ENCODE measurements at regions not wholly inside any gene's neighbourhood (a gene's known extent, or its start where the extent isn't known, plus 50 kb on each side); places are given as distances from the start of the nearest gene placed in this dataset.

DNA sequence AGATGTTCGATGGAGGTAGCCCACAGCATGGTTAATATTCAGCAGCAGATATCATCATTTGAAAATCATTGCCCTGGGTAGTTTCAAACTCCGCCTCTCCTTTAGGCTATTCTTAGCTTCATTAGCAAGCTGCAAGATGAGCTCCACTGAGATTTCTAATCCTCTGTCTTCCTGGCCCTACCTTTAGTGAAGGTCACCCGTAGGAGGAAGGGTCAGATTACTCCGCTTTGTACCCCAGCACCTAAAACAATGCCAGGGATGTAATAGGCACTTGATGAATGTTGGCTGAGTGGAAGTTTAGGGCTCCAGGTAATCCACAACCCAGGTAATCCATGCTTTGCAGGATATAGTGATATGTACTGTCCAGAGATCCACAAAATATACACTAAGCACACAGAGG, 260.1 kb upstream of the MTNR1B start:
- no peak overlapping the region for H3K18ac ChIP-seq (ENCODE audit: extremely low read depth, low read length)
- H2BK20ac ChIP-seq (ENCODE audit: low read length), result no peak overlapping the region
- no peaks in the 10 kb centered on the region for H3K79me1 ChIP-seq (ENCODE audit: low read depth, low read length)
- H4K91ac ChIP-seq (replicated peaks; ENCODE audit: insufficient read length, low read length), result no peak overlapping the region
- H3K23me2 ChIP-seq (ENCODE audit: low read depth, low read length), result peaks cover 10% of the 10 kb centered on the region; the same call in 1 of the 2 replicates
- H2BK12ac ChIP-seq (ENCODE audit: low read depth, low read length), result no peak overlapping the region
- 79% methylated on average over 4 of the region's 4 CpGs; no CpG with 5 or more reads in 1 of the 2 experiments for WGBS, 2 experiments (ENCODE audit: extremely low coverage in 1 of 2, insufficient coverage in 1 of 2, insufficient read length in 1 of 2, insufficient replicate concordance in 2 of 2, low coverage in 1 of 2, low lambda C conversion rate in 2 of 2, missing lambda C conversion rate in 1 of 2)
- ChIA-PET POLR2A (ENCODE audit: partially characterized antibody) (no interaction called here), CTCF (ENCODE audit: partially characterized antibody) (interaction anchor here (0.7 to 1.3 kb wide), 4 partner anchors 11 to 368 kb away, joined by 3 to 4 read pairs (median 4); no protein-coding TSS in a partner anchor)
- peaks cover 4 to 15% (median 6%) of the 10 kb centered on the region in 4 experiments; a peak in 4 of 7 replicates for H3K4me1 ChIP-seq (replicated peaks in 1 of 4; ENCODE audit: control insufficient read depth in 3 of 4, insufficient read depth in 4 of 4, low read length in 3 of 4)
- no peak overlapping the region for H3K14ac ChIP-seq (ENCODE audit: insufficient read length)
- no peak overlapping the region for H2AK5ac ChIP-seq (ENCODE audit: low read depth, low read length)
- no peak overlapping the region for H4K5ac ChIP-seq (ENCODE audit: insufficient read length, low read depth, low read length)
- FAIRE-seq (no peak), DNase-seq (ENCODE audit: low read depth in 1 of 2, low spot score in 2 of 2) (no peak)
- H3K27ac ChIP-seq (ENCODE audit: low read depth, low read length), result no peak overlapping the region
- no peak overlapping the region for H2BK5ac ChIP-seq (ENCODE audit: low read depth, low read length)
- peaks cover 0 to 6% of the 10 kb centered on the region in 2 experiments for H4K20me1 ChIP-seq (replicated peaks in 1 of 2; ENCODE audit: control insufficient read depth in 1 of 2, insufficient read depth in 2 of 2, low read length in 2 of 2)
- H3K23ac ChIP-seq (ENCODE audit: insufficient read length), result no peak overlapping the region
- no peak overlapping the region for H3K4me3 ChIP-seq (ENCODE audit: extremely low read depth in 1 of 4, insufficient read depth in 2 of 4, low read depth in 3 of 4, low read length in 4 of 4)
- no peak overlapping the region for H2BK15ac ChIP-seq (ENCODE audit: low read length)
- H3K27me3 ChIP-seq (replicated peaks in 1 of 4; ENCODE audit: control insufficient read depth in 3 of 4, extremely low read depth in 1 of 4, insufficient read depth in 3 of 4, low read length in 3 of 4), result no peaks in the 10 kb centered on the region
- no peak overlapping the region for H2AFZ ChIP-seq (ENCODE audit: low read length)
- no peak overlapping the region for H3K4me2 ChIP-seq (ENCODE audit: insufficient read depth in 1 of 2, low read depth in 2 of 2, low read length in 2 of 2)
- H3K4ac ChIP-seq (replicated peaks; ENCODE audit: insufficient read length, low read depth, low read length), result no peak overlapping the region
- H3K79me2 ChIP-seq (ENCODE audit: control insufficient read depth in 1 of 2, insufficient read depth in 2 of 2, low read length in 2 of 2), result no peaks in the 10 kb centered on the region
- no peak overlapping the region for H4K8ac ChIP-seq (ENCODE audit: extremely low read depth, insufficient read depth, low read length)
- no peaks in the 10 kb centered on the region for H3K36me3 ChIP-seq (ENCODE audit: control insufficient read depth in 2 of 4, insufficient read depth in 4 of 4, low read length in 3 of 4)
- H3K9me3 ChIP-seq (ENCODE audit: insufficient read depth in 2 of 2, low read depth in 1 of 2, low read length in 1 of 2), result no peaks in the 10 kb centered on the region; a peak in 1 of 4 replicates
- no peak overlapping the region for H3K56ac ChIP-seq (replicated peaks; ENCODE audit: insufficient read length, low read depth, low read length)
- H3K9ac ChIP-seq (replicated peaks in 1 of 4; ENCODE audit: extremely low read depth in 1 of 4, low read depth in 3 of 4, low read length in 3 of 4), result no peak overlapping the region
- no peak overlapping the region for H2BK120ac ChIP-seq (replicated peaks; ENCODE audit: low read depth, low read length)
- TF ChIP-seq E2F6 (IDR thresholded peaks at IDR 0.05), result no peak
- no peak for TF ChIP-seq ASH2L (IDR thresholded peaks at IDR 0.05; ENCODE audit: low read length)
- TF ChIP-seq CEBPB (IDR thresholded peaks at IDR 0.05; ENCODE audit: low read depth, low read length), result no peak
- TF ChIP-seq RNF2 (IDR thresholded peaks at IDR 0.05; ENCODE audit: borderline replicate concordance, low read depth, low read length, missing control alignments, poor library complexity, severe bottlenecking), result no peak
- TF ChIP-seq JUND (IDR thresholded peaks at IDR 0.05; ENCODE audit: low read length), result no peak
- TF ChIP-seq TAF1 (IDR thresholded peaks at IDR 0.05; ENCODE audit: low read depth, low read length), result no peak
- TF ChIP-seq SIRT6 (IDR thresholded peaks at IDR 0.05; ENCODE audit: low read length), result no peak
- TF ChIP-seq GTF2F1 (IDR thresholded peaks at IDR 0.05; ENCODE audit: borderline replicate concordance, low read depth, low read length), result no peak
- no peak for TF ChIP-seq PHF8 (conservative IDR thresholded peaks at IDR 0.05; ENCODE audit: low read depth, low read length)
- no peak for TF ChIP-seq SRF (IDR thresholded peaks at IDR 0.05; ENCODE audit: low read depth, low read length)
- no peak for TF ChIP-seq JUN (IDR thresholded peaks at IDR 0.05; ENCODE audit: low read depth, low read length)
- no peak for TF ChIP-seq BCL11A (IDR thresholded peaks at IDR 0.05; ENCODE audit: low read depth in 2 of 2, low read length in 2 of 2)
- TF ChIP-seq RXRA (IDR thresholded peaks at IDR 0.05; ENCODE audit: insufficient read depth, low read depth, low read length), result no peak
- TF ChIP-seq SP2 (IDR thresholded peaks at IDR 0.05; ENCODE audit: low read length), result no peak
- no peak for TF ChIP-seq EZH2 (IDR thresholded peaks at IDR 0.05; ENCODE audit: low read depth, low read length, severe bottlenecking)
